Caco-2 (cell line): ENCODE measurements at regions not wholly inside any gene's neighbourhood (a gene's known extent, or its start where the extent isn't known, plus 50 kb on each side); places are given as distances from the start of the nearest gene placed in this dataset.

ENCODE experiments used
- BruUV-seq: library from RNA; stranded (reverse); fragments of 400-500 nt; replicated peaks from 2 replicates; lab custom pipeline; 2021; lab: Mats Ljungman, UMichigan
- CTCF ChIA-PET: fragments of 300-600 bp; sonication (Branson Sonifier 250); formaldehyde crosslinking; loops from one replicate; lab custom pipeline; 2022; ENCODE audit warnings: antibody characterized with exemption; lab: Charles Lee
- POLR2A ChIA-PET: fragments of 300-600 bp; sonication (Branson Sonifier 250); formaldehyde crosslinking; loops from one replicate; lab custom pipeline; 2022; ENCODE audit warnings: antibody characterized with exemption; lab: Charles Lee
- DNase-seq, 2 experiments: peaks; one replicate each; pipeline versions ENCODE4 v3.0.0 to v3.0.0-alpha.2; 2020 to 2022
- H3K27me3 ChIP-seq: replicated peaks from 2 replicates; pipeline ENCODE4 v1.6.0; 2011; ENCODE audit warnings: low read length; ENCODE audit not compliant: control insufficient read depth, insufficient read depth
- H3K36me3 ChIP-seq: 2 replicates; pipeline ENCODE4 v1.5.1; 2011; ENCODE audit warnings: low read length; ENCODE audit not compliant: control insufficient read depth, insufficient read depth
- H3K4me1 ChIP-seq: fragments of 250-450 bp; sonication (Bioruptor Pico); 2 replicates; pipeline ENCODE4 v1.5.1; 2020; ENCODE audit warnings: mild to moderate bottlenecking
- H3K4me3 ChIP-seq: 2 replicates; pipeline ENCODE4 v1.5.1; 2011; ENCODE audit warnings: low read depth, mild to moderate bottlenecking, control low read depth, low read length
- H3K9me3 ChIP-seq: fragments of 250-450 bp; sonication (Bioruptor Pico); 2 replicates; pipeline ENCODE4 v1.5.1; 2020; ENCODE audit warnings: mild to moderate bottlenecking, moderate library complexity
- H3K27ac Mint-ChIP-seq: one replicate; pipeline ENCODE4 v1.8.0; 2022; ENCODE audit warnings: mixed read lengths; ENCODE audit not compliant: unreplicated experiment
- H3K27me3 Mint-ChIP-seq: one replicate; pipeline ENCODE4 v1.8.0; 2022; ENCODE audit warnings: mixed read lengths; ENCODE audit not compliant: insufficient read depth, unreplicated experiment
- H3K36me3 Mint-ChIP-seq: one replicate; pipeline ENCODE4 v1.8.0; 2022; ENCODE audit warnings: mild to moderate bottlenecking, mixed read lengths; ENCODE audit not compliant: insufficient read depth, unreplicated experiment
- H3K4me1 Mint-ChIP-seq: one replicate; pipeline ENCODE4 v1.8.0; 2022; ENCODE audit warnings: low read depth, mixed read lengths; ENCODE audit not compliant: unreplicated experiment
- H3K4me3 Mint-ChIP-seq: one replicate; pipeline ENCODE4 v1.8.0; 2022; ENCODE audit warnings: mild to moderate bottlenecking, moderate library complexity, mixed read lengths; ENCODE audit not compliant: unreplicated experiment
- H3K9me3 Mint-ChIP-seq: one replicate; pipeline ENCODE4 v1.8.0; 2022; ENCODE audit warnings: mixed read lengths; ENCODE audit not compliant: unreplicated experiment
- intact Hi-C: fragments of 100-400 bp; cut with micrococcal nuclease; formaldehyde crosslinking; loops from one replicate; pipeline ENCODE4 v1.10.0; 2022; ENCODE audit not compliant: unreplicated experiment
- TF ChIP-seq, protein P1 (sequence below), 2 experiments: fragments of 200-600 bp in 1 of 2; IDR thresholded peaks; 1 replicate in 1 of 2; 2 replicates in 1 of 2; pipeline versions ENCODE4 v1.5.1 to v1.8.0; 2011 to 2022; ENCODE audit warnings: antibody characterized with exemption in 1 of 2, control low read depth in 1 of 2, inconsistent platforms in 1 of 2, low read depth in 1 of 2, low read length in 1 of 2, mild to moderate bottlenecking in 1 of 2, moderate library complexity in 1 of 2; ENCODE audit not compliant: insufficient read depth in 1 of 2, severe bottlenecking in 1 of 2, unreplicated experiment in 1 of 2

- BruUV-seq, result no TSS peak
- Mint-ChIP-seq H3K36me3 (no peaks in the 10 kb centered on the region), H3K27me3 (peaks cover 4% of the 10 kb centered on the region), H3K9me3 (no peaks in the 10 kb centered on the region), H3K4me1 (no peaks in the 10 kb centered on the region), H3K27ac (no peak overlapping the region), H3K4me3 (no peak overlapping the region)
- Histone ChIP-seq H3K27me3 (no peaks in the 10 kb centered on the region; the same call in 1 of the 2 replicates), H3K36me3 (no peaks in the 10 kb centered on the region), H3K4me1 (no peaks in the 10 kb centered on the region), H3K9me3 (no peaks in the 10 kb centered on the region), H3K4me3 (no peak overlapping the region)
- ChIA-PET POLR2A (no interaction called here), CTCF (no interaction called here)
- TF ChIP-seq, protein P1, sequence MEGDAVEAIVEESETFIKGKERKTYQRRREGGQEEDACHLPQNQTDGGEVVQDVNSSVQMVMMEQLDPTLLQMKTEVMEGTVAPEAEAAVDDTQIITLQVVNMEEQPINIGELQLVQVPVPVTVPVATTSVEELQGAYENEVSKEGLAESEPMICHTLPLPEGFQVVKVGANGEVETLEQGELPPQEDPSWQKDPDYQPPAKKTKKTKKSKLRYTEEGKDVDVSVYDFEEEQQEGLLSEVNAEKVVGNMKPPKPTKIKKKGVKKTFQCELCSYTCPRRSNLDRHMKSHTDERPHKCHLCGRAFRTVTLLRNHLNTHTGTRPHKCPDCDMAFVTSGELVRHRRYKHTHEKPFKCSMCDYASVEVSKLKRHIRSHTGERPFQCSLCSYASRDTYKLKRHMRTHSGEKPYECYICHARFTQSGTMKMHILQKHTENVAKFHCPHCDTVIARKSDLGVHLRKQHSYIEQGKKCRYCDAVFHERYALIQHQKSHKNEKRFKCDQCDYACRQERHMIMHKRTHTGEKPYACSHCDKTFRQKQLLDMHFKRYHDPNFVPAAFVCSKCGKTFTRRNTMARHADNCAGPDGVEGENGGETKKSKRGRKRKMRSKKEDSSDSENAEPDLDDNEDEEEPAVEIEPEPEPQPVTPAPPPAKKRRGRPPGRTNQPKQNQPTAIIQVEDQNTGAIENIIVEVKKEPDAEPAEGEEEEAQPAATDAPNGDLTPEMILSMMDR (IDR thresholded peaks at IDR 0.05; ENCODE audit: insufficient read depth in 1 of 2, low read depth in 1 of 2, low read length in 1 of 2, severe bottlenecking in 1 of 2, unreplicated experiment in 1 of 2), result no peak
- intact Hi-C loops, result no loop called here
- DNase-seq, result no peak
Observed at GRCh38 chr9:124101969-124102345, 90.4 kb downstream of the LHX2 start.

DNA sequence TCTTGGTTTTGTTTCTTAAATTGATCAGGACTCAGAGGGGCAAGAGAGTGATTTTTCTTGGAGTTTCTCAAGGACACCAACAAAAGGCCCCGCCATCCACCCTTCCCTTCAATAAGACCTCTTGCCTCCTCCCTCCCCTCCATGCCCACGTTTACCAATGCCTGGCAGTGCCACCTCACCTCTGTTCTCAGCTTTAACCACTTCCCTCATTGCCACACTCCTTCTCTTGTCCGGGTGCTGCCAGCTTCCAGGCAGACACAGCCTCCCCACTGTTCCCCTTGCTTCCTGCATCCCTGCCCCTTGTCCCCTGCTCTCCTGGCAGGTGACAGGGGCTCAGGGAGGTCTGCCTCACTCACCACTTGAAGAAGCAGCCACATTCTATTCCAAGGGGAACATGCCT lies 90.8 kb downstream of the LHX2 start:
- TF ChIP-seq, protein P1 (IDR thresholded peaks at IDR 0.05; ENCODE audit: insufficient read depth in 1 of 2, low read depth in 1 of 2, low read length in 1 of 2, severe bottlenecking in 1 of 2, unreplicated experiment in 1 of 2), result no peak
- POLR2A ChIA-PET, result no interaction called here
- DNase-seq, result no peak
- no TSS peak for BruUV-seq
- Histone ChIP-seq H3K4me1 (no peaks in the 10 kb centered on the region), H3K9me3 (no peaks in the 10 kb centered on the region), H3K27me3 (no peaks in the 10 kb centered on the region; the same call in 1 of the 2 replicates), H3K36me3 (no peaks in the 10 kb centered on the region), H3K4me3 (no peak overlapping the region)
- Mint-ChIP-seq H3K4me3 (no peak overlapping the region), H3K27me3 (peaks cover 4% of the 10 kb centered on the region), H3K36me3 (no peaks in the 10 kb centered on the region), H3K27ac (no peak overlapping the region), H3K4me1 (no peaks in the 10 kb centered on the region), H3K9me3 (no peaks in the 10 kb centered on the region)
- intact Hi-C loops, result no loop called here
- CTCF ChIA-PET, result no interaction called here

DNA sequence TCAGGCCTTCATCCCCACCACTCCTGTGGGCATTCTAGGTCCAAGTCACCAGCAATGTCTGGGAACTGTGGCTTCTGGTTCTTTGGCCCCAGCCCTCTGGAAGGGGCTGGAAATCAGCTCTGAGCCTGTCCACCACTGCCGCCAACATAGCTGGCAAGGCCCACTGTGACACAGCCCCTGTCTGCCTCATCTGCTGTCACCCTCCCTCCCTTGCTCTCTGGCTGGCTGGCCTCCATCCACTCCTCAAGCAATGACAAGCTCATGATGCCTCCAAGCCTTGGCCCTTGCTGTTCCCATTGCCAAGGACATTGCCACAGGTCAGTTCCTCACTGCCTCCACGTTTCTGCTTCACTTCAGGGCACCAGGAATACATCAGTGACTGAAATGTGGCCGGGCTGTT lies 93.7 kb downstream of the LHX2 start:
- Histone ChIP-seq H3K27me3 (no peaks in the 10 kb centered on the region; the same call in 1 of the 2 replicates), H3K4me1 (no peaks in the 10 kb centered on the region), H3K36me3 (no peaks in the 10 kb centered on the region), H3K4me3 (no peak overlapping the region), H3K9me3 (no peaks in the 10 kb centered on the region)
- intact Hi-C loops, result no loop called here
- Mint-ChIP-seq H3K9me3 (no peaks in the 10 kb centered on the region), H3K27me3 (peaks cover 13% of the 10 kb centered on the region), H3K4me3 (no peak overlapping the region), H3K36me3 (no peaks in the 10 kb centered on the region), H3K27ac (no peak overlapping the region), H3K4me1 (no peaks in the 10 kb centered on the region)
- POLR2A ChIA-PET, result no interaction called here
- CTCF ChIA-PET, result no interaction called here
- TF ChIP-seq, protein P1 (IDR thresholded peaks at IDR 0.05; ENCODE audit: insufficient read depth in 1 of 2, low read depth in 1 of 2, low read length in 1 of 2, severe bottlenecking in 1 of 2, unreplicated experiment in 1 of 2), result no peak
- DNase-seq, result no peak
- BruUV-seq, result no TSS peak
